ENCODE measurements at regions not wholly inside any gene's neighbourhood (a gene's known extent, or its start where the extent isn't known, plus 50 kb on each side); places are given as distances from the start of the nearest gene placed in this dataset.
"Not testable (repeated sequence)": the region's sequence is repeated elsewhere in the genome, so short reads cannot be mapped to it uniquely, and the experiment has no call there.

DNA sequence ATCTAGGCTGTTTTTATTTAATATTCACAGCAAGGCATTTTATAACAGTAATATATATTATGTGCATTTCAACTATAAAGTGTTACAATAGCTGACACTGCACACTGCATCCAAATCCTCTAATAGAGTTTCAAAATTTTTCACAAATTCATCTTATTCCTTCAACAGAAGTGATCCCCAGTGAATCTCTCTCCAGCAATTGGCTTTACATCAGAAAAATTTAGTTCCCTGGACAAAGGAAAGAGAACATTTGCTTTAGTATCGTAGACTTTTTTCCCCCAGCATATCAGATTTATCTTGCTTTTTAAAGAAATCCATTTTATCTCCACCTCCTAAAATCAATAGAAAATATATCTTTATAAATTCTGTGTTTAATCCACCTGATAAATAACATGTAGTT lies 868.6 kb downstream of the TBL1XR1 start:
- DNase-seq (ENCODE audit: low read depth): no peak

DNA sequence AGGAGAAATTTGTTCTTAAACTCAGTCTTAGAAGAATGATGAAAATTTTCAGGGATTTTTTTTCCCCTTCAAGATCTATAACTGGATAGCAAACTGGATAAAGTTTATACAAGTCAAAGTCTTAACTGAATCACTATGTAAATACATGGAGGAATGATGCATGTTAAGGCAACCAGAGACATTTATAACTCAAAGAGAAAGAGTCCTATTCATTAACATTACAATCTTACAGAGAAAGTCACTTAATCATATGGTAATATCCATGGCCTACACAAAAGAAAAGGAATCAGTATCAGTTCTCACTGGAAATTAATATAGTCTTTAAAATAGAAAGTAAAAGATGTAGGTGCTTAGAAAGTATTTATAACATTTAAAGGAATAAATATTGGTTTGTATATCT lies 869.1 kb downstream of the TBL1XR1 start:
- DNase-seq (ENCODE audit: low read depth): no peak

DNA sequence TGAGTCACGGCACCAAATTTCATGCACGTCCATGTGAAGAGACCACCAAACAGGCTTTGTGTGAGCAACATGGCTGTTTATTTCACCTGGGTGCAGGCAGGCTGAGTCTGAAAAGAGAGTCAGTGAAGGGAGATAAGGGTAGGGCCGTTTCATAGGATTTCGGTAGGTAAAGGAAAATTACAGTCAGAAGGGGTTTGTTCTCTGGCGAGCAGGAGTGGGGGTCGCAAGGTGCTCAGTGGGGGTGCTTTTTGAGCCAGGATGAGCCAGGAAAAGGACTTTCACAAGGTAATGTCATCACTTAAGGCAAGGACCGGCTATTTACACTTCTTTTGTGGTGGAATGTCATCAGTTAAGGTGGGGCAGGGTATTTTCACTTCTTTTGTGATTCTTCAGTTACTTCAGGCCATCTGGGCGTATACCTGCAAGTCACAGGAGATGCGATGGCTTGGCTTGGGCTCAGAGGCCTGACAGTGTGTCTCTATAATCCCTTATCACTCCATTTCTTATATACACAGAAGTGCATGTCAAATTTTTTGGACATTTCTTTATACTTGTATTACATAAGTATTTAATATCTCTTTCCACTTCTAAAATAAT lies 870.3 kb downstream of the TBL1XR1 start:
- DNase-seq (ENCODE audit: low read depth): not testable (repeated sequence)

DNA sequence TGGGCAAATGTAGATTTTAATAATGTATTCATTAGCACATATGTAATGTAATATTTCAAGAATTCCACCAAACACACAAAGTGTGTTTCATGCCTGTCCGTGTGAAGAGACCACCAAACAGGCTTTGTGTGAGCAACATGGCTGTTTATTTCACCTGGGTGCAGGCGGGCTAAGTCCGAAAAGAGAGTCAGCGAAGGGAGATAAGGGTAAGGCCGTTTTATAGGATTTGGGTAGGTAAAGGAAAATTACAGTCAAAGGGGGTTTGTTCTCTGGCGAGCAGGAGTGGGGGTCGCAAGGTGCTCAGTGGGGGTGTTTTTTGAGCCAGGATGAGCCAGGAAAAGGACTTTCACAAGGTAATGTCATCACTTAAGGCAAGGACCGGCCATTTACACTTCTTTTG lies 875.8 kb downstream of the TBL1XR1 start:
- not testable (repeated sequence) for DNase-seq (ENCODE audit: low read depth)

DNA sequence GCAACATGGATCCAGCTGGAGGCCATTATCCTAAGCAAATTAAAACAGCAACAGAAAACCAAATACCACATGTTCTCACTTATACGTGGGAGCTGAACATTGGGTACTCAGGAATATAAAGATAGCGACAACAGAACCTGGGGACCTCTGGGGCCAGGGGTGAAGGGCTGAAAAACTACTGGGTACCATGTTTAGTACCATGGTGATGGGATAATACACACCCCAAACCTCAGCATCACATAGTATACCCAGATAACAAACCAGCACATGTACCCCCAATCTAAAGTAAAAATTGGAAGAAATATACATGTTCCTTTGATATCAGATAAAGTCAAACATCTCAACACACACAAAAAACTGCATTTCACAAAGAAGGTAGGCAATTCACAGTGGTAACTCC lies 876.2 kb downstream of the TBL1XR1 start:
- DNase-seq (ENCODE audit: low read depth): no peak

DNA sequence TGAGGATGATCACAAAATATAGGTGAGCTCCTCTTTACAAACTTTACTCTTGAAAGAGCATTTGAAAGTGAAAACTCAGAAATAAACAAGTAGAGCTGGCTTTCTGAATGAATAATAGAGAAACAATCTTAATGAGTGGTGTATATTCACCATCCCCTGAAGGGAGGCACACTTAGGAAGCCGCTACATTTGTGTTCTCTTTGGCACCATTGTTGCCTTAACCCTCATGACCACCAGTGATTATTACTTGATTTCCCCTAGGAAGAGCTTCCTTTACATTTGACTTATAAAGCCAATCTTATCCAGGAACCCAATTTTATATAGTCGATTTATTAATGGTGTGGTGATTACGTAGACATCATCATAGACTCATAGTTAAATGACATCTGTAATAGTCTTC lies 883.9 kb downstream of the TBL1XR1 start:
- no peak for DNase-seq (ENCODE audit: low read depth)

DNA sequence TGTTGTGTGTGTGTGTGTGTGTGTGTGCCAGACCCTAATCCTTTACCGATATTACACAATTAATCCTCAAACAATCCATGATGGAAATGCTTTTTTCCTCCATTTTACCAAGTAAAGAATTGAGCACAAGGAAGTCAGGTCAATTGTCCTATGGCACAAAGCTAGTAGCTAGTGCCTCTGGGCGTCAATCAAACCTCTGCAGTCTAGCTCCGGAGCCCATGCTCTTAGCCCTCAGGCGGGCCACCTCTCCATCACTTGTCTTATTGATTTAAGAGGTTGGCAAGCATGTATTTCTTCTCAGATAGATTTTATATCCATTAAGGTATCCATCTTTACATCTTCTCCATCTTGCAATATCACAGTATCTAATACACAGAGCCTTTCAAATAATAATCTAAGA lies 886.6 kb downstream of the TBL1XR1 start:
- no peak for DNase-seq (ENCODE audit: low read depth)

DNA sequence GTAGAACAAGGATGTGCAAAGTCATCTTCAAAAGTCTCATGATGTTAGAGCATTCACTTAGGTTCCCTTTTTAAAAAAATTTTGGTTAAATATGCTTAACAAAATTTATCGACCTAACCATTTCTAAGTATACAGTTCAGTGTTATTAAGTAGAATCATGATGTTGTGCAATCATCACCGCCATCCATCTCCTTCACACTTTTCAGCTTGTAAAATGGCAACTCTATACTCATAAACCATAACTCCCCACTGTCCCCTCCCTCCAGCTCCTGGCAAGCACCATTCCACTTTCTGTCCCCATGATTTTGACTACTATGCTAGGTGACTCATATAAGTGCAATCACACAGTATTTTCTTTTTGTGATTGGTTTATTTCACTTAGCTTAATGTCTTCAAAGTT lies 895.0 kb downstream of the TBL1XR1 start:
- DNase-seq (ENCODE audit: low read depth): no peak

DNA sequence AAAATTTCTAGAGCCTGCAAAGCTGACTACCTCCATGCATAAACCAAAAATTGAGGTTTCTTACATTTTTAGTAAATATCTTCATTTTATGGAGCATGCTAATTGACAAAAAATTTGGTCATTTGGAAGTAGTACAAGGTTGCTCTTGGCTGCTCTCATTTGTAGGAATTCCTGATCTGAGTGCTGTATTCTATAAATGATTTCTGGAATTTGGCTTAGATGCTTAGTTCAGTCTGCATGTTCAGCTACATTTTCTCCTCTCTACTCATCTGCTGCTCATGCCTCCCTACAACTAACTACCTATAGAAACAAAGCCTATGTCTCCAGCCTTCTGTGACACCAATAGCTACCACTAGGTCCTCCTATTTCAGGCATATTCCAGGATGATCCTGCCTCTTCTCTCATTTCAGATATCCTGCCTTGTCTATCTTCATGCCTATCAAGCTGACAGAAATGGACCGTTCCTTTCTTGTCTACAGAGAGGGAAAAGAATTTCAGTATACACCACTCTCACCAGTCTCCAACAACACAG lies 901.1 kb downstream of the TBL1XR1 start:
- DNase-seq (ENCODE audit: low read depth): peak; percentile 27

DNA sequence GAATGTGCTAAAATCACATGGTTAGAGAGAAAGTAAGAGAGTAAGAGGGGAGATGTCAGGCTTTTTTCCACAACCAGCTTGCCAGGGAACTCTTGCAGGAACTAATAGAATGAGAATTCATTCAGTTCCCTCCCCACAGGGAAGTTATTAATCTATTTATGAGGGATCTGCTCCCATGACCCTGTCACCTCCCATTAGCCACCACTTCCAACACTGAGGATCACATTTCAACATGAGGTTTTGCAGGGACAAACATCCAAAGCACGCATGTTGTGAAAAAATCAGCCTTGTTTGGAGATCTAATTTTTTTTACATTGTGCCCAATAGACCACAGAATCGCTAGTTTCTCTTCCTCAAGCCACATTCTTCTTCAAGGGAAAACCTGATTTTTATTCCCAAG lies 904.0 kb downstream of the TBL1XR1 start:
- peak; percentile 25 for DNase-seq (ENCODE audit: low read depth)

DNA sequence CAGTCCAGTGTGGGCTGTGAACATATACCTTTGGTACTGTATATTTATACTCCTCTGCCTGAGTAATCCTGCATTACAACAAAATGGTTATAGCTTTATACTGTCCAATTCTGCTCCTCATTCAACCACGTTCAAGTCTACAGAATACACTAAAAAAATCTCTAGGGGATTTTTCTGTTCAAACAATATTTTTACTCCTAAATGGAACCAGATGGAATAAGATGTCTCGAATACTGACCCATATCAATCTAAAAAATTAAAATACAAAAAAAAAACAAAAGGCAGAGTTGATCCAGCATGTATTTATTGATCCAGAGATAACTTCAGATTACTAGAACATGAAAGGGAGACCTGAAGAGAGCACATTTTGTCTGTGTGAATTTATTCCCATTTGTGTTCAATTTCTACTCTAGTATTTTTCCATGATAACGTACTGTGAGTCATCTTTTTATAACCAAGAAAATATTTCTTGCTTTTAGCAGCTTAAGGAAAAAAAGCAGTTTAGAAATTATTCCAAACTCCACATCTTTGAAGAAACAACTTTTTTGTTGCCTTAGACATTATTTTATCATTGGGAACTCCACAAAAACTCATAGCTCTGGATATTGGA lies 910.7 kb downstream of the TBL1XR1 start:
- no peak for DNase-seq (ENCODE audit: low read depth)

DNA sequence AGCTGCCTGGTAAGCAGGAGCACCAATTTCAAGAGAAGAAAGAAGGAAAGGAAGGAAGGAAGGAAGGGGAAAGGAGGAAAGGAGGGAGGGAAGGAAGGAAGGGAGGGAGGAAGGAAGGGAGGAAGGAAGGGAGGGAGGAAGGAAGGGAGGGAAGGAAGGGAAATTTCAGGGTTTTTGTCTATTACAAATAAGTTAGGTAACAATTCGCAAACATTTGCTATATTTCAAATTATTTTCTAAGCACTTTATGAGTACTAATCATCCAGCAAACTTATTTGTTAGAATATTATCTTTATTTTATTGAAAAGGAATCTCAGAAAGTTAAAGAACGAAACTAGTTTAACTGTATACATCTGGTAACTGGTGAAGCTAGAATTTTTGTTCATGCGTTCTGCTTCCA lies 921.7 kb downstream of the TBL1XR1 start:
- no peak for DNase-seq (ENCODE audit: low read depth)

DNA sequence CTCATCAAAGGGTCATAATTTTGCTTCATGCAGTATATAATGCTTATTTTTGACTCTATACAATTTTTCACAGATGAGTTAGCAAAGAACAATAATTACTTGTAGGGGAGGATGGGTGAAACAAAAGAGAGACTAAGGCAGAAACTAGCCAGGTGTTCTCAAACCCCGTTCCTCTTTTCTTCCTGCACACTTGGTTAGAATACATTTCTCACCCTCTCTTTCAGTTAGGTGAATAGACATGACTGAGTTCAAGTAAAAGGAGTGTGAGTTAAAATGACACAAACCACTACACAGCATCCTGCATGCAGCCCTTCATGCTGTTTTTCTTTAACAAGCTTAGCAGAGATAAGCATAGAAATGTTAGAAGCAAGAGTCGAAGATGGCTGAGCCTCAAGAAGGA lies 922.2 kb downstream of the TBL1XR1 start:
- no peak for DNase-seq (ENCODE audit: low read depth)

DNA sequence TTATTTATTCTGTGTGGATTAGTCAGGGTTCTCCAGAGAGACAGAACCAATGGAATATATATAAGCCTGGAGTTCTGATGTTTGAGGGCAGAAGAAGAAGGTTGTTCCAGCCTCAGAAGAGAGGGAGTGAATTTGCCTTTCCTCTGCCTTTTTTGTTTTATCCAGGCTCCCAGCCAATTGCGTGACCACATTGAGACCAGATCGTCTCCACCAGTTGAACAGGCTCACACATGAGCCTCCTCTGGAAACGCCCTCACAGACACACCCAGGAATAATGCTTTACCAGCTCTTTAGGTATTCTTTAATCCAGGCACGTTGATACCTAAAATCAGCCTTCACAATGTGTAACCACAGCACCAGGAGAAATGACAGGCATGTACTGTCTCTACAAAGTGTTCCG lies 923.1 kb downstream of the TBL1XR1 start:
- no peak for DNase-seq (ENCODE audit: low read depth)

DNA sequence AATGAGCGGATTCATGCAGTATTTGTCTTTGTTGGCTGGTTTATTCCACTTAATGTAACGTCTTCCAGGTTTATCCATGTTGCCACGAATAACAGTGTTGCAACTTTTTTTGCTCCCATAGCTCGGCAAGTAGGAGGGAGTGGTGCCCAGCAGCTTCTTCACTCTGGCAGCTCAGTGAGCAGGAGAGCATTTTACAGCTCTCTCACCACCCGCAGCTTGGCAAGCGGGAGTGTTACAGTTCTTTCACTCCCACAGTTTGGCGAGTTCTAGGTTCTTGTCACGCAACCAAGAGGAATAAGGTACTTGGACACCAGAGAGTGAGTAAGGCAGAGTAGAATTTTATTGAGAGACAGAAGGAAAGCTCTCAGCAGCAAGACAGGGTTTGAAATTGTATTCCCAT lies 935.2 kb downstream of the TBL1XR1 start:
- peak; percentile 49 for DNase-seq (ENCODE audit: low read depth)

DNA sequence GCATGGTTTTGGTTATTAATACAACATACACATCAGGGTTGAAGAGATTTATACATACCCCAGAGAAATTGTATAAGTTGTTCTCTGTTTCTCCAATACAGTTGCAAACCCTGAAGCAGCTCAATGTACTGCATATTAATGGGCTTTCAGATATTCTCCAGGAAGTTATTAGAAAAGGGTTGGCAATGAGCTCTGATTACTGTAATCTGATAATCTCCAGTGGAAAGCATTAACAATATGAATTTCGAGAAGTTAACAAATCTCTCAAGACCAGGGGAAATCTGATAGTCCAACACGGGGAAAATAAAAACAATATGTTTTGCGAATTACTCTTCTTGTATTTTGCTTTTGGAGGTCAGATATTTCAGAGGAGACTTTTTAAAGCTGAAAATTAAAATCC lies 950.1 kb downstream of the TBL1XR1 start:
- DNase-seq (ENCODE audit: low read depth): no peak

DNA sequence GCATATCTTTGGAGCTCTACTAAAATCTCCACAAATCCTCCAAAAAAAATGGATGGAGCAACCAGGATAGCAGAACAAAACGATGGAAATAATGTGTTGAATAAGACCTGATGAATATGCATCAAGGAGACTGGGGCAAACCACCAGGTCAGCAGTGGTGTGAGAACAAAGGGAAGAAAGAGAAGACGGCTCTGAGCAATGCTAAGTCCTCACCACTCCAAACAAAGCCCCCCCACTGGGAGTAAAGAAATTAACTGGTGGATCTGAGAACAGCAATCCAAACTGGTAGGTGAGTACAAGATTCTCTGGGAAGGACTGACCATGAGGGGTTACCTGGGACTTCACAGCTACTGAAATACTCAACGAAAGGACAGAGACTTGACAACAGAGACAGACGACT lies 977.3 kb downstream of the TBL1XR1 start:
- no peak for DNase-seq (ENCODE audit: low read depth)

DNA sequence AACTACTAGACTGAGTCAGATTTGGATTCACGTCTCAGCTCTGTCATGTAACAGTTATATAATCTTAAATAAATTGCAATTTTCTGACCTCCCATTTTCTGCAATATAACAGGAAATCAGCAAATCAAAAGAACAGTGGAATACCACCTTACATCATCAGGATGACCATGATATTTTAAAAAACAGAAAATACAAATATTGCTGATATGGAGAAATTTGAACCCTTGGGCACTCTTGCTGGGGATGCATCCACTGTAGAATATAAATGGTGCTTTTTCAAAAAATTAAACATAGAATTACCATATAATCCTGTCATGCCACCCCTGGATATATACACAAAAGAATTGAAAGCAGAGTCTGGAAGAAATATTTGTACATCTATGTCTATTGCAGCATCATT lies 982.5 kb downstream of the TBL1XR1 start:
- DNase-seq (ENCODE audit: low read depth): no peak

DNA sequence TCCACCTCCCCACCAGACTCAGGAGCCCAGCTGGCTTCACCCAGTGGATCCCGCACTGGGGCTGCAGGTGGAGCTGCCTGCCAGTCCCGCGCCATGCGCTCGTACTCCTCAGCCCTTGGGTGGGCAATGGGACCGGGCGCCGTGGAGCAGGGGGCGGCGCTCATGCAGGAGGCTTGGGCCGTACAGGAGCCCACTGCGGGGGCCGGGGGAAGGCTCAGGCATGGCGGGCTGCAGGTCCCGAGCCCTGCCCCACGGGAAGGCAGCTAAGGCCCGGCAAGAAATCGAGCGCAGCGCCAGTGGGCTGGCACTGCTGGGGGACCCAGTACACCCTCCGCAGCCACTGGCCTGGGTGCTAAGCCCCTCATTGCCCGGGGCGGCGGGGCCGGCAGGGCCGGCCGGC lies 984.0 kb downstream of the TBL1XR1 start:
- not testable (repeated sequence) for DNase-seq (ENCODE audit: low read depth)

DNA sequence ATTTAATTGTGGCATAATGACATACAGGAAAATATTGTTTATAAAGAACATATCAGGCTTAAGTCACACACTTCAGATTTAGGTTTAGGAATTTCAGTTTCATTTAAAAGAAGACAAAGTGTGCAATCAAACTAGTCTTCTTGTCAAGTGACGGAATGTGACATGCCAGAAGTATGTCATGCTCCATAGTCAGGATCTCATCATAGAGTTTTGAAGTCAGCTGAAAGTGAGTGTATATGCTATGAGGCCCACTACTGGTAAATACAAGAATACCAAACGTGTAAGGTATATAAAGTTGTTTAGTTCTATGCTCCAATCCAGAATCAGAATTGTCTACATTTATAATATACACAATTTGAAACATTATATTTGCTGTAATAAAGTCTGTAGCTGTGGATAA lies 988.4 kb downstream of the TBL1XR1 start:
- DNase-seq (ENCODE audit: low read depth): no peak

DNA sequence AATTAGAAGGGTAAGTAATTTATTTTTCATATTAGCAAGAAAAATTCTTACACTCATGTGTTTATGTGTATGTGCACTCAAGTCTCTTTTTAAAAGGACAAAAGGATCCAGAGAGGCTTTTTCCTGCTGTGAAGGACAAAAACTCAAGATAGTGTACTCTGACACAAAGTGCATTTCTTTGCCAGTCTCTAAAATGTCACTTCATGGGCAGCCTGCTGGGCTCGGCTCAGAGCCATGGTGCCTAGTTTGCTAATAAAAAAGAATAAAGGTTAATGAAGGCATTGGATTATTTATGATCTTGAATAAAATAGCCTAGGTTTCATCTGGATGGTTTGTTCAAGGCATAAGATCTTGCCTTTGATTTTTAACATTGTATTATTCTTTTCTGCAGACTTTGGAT lies 989.0 kb downstream of the TBL1XR1 start:
- no peak for DNase-seq (ENCODE audit: low read depth)

DNA sequence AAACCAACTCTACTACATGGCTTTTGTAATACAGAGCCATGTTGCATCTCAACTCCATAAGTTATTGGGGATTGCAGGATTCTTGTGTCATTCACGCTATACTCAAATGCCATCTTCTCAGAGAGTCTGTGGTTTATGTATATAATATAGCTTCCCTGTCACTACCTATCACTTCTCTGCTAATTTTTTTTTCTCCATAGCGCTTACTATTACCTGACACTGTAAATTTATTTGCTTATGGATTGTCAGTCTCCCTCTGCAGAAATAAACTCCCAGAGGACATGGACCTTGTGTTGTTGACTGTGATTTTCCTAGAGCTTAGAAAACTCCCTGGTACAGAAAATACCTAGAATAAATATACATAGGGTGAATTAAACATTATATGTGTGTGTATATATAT lies 990.5 kb downstream of the TBL1XR1 start:
- DNase-seq (ENCODE audit: low read depth): no peak

DNA sequence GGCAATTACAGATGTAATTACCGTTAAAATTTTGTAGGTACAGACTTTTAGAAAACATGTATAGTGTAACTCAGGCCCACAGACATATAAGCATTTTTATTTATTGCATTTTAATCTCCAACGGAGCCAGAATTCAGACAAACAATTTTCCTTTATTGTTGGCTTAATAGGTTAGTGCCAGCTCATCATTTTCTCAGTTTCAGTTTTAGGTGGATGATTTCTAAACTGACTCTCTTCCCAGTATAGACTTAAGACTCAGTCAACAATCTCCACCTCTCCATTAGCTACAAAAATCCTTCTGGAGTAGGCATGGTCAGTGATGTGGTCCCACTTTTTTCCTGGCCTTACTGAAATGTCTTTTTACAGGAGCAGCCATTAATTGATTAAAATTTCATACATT lies 994.6 kb downstream of the TBL1XR1 start:
- DNase-seq (ENCODE audit: low read depth): no peak

DNA sequence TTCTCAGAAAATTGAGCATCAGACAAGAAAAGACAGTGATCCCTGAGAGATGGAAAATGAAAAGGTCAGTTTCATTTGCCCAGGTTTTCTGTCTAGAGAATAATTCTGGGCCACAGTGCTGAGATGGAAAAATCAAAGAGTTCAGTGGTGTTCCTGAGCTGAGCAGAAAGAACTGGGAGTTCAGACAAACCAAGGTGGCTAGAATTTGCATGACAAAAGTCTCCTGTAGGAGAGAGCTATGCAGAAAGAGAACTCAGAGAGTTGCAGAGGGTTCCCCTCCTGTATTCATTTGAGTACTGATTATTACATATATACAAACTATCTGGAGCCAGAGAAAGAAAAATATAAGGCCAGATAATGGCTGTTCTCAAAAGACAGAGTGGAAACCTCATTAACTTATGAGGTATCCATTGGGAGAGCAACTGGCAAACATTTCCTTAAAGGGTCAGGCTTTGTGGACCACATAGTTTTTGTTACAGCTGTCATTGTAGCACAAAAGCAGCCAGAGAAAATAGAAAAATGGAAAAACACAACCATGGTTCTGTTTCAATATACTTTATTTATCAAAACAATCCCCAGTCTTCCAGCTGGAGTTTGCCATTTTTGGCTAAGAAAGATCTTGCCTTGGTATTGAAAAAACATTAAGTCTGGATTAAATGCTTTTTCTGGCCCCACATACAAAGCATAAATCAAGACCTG lies 1004.1 kb downstream of the TBL1XR1 start:
- DNase-seq (ENCODE audit: low read depth): no peak

All from GM04503 (cell line).